HG03442 (cell line): ENCODE measurements at regions not wholly inside any gene's neighbourhood (a gene's known extent, or its start where the extent isn't known, plus 50 kb on each side); places are given as distances from the start of the nearest gene placed in this dataset.

Experiments used
- ATAC-seq: cut with Tn5 transposase; IDR thresholded peaks from one replicate; pipeline ENCODE4 v1.9.1; 2021; ENCODE audit warnings: mild to moderate bottlenecking, moderate library complexity; ENCODE audit not compliant: unreplicated experiment

DNA sequence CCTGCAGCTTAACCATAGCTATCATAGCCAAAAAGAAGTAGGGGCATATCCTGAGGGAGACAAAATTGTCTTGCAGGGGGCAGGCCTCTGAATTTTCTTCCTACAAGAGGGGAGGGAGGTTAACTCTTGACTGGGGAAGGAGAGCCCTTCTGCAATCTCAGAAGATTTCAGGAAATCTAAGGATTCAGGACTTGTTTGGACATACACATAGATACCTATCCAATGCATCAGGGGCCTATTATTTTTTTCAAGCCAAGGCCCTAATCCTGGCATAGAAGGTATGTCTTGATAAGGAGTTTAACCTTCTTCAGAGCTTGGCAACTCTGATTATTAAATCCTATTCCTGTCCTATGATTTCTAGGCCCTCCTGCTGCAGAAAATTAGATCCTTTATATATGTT is 375.1 kb upstream of the ACTBL2 start:
- ATAC-seq = no peak

DNA sequence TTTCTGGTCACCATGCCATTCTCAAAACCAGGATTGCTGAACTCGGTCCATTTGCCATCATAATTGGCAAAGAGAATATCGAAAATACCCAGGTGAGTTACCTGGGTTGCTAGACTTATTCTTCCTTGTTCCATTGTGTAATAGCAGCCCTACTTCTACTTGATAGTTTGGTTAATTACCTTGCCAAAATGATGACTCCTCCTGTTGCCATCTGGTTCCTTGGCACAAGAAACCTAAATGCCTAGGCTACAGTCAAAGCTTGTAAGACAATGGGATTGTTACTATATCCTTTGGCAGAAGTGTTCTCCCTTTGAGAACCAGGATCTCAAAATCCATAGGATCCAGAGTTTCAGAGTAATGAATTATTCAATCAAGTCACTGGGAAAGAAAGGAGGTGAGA is 373.2 kb upstream of the ACTBL2 start:
- ATAC-seq = no peak

DNA sequence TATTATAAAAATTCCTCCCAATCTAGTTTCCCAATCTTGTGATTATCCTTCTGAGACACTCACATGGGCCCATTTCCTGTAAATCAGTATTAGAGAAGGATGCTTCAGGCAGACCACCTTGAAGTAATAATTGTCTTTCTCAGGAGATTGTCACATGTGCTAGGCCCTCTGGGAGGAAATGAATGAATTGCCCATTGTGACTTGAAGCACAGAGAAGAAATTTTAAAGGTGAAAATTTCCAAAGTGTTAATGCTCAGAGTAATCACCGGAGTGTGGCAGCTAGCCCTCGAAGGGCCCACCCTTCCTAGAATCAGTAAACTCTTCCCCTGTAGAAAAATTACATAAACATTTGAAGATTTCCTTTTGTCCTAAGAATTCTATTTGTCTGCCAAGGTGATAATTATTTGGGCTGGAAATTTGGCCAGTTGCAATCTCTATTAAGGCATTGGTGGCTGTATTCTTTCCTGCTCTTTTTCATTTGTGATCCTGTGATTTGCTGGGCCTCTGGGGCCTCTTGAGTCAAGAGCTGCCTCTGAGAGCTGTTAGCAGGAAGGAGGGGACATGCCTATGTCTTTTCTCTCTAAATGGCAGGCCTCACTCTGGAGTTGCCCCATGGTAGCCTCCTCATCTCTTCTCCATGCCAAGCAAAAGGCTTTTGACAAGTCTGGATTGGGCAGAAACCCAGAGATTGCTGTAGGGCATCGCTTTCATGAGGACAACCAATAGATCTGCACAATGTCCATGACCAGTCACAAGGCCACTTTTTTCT is 371.5 kb upstream of the ACTBL2 start:
- no peak for ATAC-seq

DNA sequence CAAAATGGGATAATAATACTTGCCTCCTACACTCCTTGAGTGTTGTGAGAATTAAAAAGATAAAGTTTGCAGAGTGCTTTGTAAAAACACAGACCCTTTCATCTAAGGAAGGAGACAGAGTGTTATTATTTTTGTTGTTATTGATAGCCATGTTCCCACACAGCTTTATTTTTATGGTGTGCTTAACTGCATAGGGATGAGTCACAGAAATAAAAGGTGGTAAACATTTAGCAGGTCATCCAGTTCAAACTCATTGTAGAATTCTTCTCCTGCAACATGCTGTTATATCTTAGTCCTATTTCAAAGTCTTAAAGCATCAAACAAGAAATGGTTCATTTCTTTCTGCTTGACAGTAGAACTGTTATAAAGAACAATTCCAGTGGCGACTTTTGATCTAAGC is 367.5 kb upstream of the ACTBL2 start:
- no peak for ATAC-seq

DNA sequence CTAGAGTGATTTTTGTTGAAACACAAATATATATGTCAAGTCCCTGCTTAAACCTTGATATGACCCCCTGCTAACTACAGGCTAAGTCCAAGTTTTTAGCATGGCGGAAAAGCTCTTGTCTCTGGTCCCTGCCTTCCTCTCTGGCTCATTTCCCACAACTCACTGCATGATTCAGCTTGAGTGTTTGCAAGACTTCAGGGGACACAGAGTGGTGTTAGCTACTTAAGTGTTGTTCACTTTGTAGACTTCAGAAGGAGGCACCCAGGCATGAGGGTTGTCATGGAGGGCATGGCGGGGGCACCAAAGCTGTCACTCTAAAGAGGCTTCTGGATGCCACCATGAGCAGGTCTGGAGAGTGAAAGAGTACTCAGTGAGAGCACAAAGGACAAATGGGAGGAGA is 362.4 kb upstream of the ACTBL2 start:
- no peak for ATAC-seq

DNA sequence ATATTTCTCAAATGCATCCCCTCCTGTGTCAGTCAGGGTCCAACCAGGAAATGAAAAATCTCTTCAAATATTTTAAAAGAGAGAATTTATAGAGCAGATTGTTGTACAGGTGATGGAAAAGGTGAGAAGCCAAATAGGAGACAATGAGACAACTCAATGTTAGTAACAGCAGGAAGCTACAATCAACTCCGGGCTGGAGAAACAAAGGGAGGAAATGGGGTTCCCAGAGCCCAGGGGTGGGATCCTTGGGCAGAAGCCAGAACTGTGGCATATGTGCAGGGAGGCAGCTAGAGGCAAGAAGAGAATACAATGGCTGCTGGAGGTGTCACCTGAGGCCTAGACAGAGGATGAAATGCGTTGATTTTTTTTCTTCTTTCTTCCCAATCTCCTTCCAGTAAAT is 361.8 kb upstream of the ACTBL2 start:
- no peak for ATAC-seq

DNA sequence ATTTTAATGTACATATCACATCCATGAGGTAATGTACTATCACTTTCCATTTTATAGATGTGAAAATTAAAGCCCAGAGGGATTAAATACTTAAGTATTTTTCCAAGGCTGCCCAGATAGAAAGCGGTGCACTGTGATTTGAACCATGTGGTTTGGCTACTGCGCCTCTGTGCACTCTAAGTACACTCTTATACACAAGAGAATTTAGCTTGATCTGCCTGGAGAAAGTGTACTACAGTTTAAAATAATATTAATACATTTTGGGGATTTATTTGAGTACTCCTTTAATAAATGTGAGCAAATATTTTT is 360.4 kb upstream of the ACTBL2 start:
- no peak for ATAC-seq

DNA sequence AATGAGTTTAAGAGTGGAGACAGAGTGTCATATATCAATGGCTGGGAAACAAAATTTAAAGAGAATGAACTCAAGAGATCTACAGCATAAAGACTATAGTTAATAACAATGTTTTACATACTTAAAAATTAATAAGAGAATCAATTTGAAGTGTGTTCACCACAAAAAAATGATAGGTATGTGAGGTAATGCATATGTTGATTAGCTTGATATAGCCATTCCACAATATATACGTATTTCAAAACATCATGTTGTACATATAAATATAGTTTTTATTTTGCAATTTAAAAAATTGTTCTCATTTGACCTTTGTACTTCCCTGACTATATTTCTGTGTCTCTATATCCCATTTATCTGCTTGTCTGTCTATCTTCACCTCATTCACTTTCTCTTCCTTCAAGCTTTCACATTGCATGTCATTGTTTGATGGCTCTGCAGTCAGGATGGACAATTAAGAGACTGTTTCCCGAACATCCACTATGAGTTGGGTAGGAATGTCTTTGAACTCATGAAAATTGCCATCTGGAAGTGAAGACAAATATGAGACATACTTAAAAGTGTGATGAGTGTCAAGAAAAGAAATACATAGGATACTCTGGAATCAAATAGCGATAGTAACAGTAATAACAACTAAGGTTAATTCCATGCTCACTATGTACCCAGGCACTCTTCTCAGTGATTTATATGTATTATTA is 359.9 kb upstream of the ACTBL2 start:
- no peak for ATAC-seq

DNA sequence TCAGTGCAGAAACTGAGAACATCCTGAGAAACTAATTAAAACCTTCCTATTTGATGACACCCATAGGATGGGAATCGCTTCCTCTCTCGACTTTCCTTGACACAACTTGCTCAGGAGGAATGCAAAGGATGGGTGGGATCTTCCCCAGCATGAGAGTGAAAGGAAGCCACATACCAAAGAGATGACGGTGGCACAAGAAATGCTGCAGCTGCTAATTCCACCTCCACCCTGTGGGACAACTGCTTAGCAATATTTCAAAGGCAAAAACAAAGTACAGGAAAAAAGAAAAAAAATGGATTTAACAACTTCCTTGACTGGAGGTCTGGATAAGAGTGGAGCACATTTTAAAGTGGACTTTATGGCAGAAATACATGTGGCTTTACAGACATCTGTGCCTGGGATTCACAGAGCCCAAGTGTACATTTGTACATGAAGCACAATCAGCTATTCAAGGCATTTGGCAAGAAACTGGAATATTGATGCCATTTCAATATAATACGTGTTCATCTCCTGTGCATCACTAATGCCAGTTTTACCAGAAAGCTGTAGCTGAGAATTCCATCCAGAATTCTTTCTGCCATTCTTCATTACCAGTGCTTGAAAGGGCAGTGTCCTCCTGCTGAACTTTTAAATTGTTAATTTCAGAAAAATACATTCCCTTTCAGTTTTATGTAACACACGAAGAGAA is 359.2 kb upstream of the ACTBL2 start:
- no peak for ATAC-seq

DNA sequence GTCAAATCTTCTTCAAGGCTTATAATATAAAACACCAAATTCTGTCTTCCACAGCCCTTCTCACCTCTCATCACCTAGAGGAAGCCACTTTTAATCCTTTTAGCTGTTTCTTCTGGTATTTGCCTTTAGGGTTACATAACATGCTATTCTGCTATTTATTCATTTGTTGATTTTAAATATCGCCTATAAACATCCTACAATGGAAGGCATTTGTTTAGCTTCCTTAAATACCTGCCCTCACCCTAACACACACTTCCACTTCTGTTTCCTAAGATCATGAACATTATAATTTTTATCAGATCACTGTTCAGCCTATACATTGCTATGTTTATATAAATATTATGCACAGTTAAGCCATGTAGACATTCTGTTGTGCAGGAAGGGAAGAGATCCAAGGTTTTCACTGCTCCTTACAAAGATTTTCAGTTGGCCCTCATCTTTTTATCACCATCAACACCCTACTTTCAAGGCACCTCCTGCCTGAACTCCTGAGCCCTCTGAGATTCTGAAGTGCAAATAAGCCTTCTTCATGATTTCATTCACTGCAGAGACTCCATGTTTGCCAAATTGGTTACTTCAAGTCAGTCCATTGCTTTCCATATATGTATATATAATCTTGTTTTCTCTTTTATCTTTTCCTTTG is 356.9 kb upstream of the ACTBL2 start:
- no peak for ATAC-seq

DNA sequence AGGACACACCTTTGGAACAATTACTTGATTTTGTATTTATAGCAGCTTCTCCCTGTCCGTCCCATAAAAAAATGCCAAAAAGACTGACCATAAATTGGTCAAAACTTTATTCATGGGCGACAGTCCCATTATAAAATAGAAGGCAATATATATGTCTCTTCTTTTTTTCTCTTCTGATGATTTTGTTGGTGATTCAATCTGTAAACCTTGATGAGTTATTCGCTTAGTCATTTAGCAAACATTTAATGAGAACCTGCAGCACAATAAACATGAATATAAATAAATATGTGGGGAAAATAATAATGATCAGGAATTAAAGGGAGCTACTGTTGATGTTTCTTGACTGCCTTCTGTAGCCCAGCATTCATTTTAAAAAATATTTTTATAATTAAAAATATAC is 356.4 kb upstream of the ACTBL2 start:
- ATAC-seq = no peak

DNA sequence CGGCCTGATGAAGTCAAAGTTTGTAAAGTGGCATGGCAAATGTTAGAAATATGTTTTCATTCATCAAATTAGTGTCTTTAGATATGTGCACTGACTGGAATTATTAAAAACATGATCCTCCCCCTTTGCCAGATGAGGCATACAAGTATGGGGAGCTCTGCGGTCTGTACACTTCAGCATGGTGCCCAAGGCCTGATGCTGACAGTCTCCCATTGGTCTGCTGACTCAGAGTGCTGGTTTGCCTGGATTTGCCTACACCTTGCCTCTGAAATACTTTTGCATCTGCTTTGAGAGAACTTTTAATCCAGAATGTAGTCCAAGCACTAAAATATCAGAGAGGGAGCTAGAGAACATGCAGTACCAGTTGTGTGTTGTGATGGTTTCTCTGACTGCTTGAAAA is 354.3 kb upstream of the ACTBL2 start:
- ATAC-seq = no peak

DNA sequence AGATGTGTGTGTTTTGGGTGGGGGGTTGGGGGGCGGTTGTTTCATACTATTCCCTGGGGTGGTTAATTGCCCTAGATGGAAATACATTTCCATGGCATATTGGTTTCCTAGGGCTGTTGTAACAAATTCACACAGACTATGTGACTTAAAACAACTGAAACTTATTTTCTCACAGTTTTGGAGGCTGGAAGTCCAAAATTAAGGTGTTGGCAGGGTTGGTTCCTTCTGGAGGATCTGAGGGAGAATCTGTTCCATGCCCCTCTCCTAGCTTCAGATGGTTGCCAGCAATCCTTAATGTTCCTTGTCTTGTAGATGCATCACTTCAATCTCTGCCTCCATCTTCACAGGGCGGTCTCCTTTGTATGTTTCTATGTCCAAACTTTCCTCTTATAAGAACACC is 353.7 kb upstream of the ACTBL2 start:
- ATAC-seq = no peak

DNA sequence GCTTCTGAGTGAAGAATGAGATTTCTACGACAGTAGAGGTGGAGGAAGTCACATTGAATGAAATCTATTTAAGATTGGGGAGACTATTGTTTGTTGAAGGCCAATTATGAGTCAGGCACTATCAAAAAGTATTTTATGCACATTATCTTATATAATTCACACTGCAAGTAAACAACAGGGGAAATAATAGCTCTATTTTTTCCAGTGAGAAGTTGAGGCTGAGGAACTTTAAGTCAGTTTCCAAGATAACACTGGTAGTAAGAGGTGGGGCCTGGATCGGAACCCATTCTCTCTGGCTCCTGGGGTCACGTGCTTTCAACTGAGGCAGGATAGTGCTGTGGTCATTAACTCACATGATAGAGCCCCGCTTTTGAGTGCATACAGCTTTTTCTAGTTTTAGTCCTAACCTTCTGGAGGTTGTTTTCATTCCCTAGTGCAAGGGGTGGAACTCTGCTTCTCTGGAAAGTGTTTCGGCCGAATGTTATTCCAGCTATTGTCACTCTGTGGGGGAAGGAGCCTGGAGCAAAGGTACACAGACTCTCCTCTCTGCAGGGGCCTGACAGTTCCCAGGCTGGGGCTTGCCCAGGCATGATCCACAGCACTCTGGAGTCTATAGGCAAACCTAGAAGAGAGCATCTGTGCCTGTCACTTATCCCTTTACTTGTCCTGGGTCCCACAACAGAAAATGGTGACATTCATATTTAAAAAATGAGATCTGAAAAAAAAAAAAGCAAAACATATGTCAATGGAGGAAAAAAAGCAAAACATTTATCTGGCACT is 352.4 kb upstream of the ACTBL2 start:
- ATAC-seq = no peak

DNA sequence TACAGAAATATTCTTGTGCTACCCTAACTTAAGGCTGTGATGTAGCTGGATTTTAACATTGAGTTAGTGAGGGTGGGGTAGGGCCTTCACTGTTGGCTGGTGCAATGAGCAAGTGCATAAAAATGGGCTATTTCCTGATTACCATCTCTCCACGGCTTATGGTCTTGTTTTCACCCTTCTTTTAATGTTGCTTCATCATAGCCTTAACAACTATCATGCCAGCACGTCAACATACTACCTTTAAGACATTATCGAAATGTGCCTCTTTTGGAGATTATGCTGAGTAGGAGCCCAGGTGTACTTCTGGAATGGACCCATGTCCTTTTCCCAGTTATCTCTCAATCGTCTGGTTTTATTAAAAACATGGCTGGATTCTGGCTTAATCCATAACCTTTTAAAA is 350.9 kb upstream of the ACTBL2 start:
- ATAC-seq = no peak

DNA sequence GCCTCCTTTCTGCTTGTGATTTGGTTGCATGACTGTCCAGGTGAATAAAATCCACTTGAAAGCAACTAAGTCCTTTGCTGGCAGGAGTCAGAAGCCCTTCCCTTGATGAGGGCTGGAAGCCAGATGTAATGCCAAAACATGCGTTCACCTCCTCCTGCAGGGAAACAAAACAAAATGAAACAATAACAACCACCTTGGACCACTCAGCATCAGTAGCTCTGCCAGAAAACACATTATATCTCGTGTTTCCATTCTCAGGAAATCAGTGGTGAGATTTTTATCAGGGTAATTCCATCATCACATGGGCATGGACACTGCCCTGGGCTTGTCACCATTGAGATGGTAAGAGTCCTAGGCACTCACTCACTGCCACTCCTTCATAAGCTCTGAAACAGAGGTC is 350.3 kb upstream of the ACTBL2 start:
- no peak for ATAC-seq

DNA sequence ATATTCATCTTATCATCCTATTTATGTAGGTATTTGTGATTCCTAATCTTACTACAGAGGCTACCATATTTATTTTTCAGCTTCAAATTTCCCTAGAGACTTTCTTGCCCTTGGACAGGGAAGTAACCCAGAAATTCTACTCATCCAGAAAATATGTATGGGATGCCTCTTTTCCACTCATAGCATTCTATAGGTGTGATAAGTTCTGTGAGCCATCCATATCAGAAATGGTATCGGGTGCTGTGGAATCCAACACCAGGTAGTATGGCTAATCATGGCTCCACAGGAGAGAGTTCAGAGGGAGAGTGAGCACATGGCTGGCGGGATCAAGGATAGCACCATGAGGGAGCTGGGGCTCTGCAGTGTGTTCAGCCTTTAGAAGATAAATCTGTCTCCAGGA is 349.3 kb upstream of the ACTBL2 start:
- no peak for ATAC-seq

DNA sequence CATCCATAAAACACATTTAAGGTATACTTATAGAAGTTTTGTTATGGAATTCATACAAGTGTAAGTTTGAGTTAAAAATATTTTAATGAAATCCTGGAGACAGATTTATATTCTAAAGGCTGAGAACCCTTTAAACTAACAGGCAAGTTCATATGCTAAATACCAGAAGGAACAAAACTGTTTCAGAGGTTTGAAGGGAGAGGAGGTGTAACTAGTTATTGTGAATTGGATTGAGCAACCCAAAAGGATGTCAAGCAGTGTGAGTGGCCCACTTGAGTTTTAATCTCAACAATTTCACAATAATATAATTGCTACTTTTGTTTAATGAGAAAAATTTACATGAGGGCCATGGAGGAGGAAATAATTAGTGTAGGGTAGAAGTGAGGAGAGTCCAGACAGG is 348.5 kb upstream of the ACTBL2 start:
- no peak for ATAC-seq

DNA sequence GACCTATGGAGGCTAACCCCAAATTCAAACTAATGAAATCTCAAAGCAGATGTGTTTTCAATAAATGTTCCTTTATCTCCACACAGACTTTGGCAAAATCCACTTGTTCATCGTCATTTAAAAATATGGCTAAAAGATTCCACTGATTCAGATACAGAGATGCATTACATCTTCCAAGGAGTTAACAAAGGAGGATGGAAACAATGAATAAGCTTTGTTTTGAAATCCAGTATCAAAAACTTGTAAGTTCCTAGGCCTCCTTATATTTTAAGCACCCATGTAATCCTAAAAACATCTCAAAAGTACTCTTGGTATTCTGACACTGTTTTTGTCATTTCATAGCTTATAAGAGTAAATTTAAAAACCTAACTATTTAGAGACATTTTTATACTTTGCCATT is 345.6 kb upstream of the ACTBL2 start:
- ATAC-seq = no peak

DNA sequence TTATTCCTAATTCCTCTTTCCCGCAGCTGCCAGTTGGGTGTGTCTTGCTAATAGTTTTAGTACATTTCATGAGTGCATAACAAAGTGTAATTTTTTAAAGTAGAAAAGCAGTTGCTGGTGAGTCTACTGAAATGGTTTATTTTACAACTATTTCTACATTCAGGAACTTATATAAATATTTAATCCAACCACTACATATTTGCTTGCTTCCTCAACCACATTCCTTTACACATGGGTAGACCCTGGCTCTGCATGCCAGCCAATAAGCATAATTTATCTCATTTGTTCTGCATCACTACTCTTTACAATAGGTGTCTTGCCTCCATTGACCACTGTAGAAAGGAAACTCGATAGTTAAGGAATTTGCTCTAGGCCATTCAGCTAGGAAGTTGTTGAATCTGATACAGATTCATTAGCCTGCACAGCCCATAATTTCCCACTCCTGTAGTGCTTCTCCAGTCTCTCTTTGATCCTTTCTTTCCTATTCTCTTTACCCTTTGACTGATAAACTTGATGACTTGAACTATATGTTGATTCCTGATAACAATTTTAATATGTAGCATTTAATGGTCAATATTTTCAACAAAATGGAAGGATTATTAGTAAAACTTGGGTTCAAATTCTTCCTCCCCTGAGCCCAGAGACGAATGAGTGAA is 342.5 kb upstream of the ACTBL2 start:
- no peak for ATAC-seq

DNA sequence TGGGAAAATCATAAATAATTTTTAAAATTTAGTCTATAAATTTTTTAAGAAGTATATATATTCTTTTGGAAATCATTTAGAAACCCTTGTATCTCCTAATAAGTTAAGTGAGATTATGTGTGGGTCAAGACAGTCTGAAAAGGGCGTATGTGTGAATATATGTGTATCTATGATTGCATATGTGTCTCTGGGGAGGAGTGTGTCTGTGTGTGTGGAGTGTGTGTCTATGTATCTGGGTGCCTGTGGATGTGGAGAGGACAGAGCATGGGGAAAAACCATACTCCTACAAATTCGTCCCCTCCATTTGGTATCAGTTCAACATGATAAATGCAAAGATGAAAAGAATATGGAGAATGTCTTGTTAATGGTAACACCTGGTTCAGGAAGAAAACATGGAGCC is 342.0 kb upstream of the ACTBL2 start:
- ATAC-seq = no peak
